Endothelial cell of umbilical vein (primary cell): ENCODE measurements at regions not wholly inside any gene's neighbourhood (a gene's known extent, or its start where the extent isn't known, plus 50 kb on each side); places are given as distances from the start of the nearest gene placed in this dataset.

Source experiments
- EZH2 ChIP-seq: IDR thresholded peaks from 2 replicates; pipeline ENCODE4 v1.6.1; 2012; ENCODE audit warnings: borderline replicate concordance, low read depth, mild to moderate bottlenecking, moderate library complexity, low read length, inconsistent platforms; ENCODE audit not compliant: severe bottlenecking
- FOS ChIP-seq: IDR thresholded peaks from 2 replicates; pipeline ENCODE4 v1.6.1; 2011; ENCODE audit warnings: mild to moderate bottlenecking, low read length, moderate library complexity, borderline replicate concordance; ENCODE audit not compliant: insufficient read depth
- GATA2 ChIP-seq: IDR thresholded peaks from 2 replicates; pipeline ENCODE4 v1.7.0; 2011; ENCODE audit warnings: low read depth, mild to moderate bottlenecking, moderate library complexity, mixed read lengths, low read length; ENCODE audit not compliant: insufficient read length, insufficient read depth
- POLR2A ChIP-seq: IDR thresholded peaks from 2 replicates; pipeline ENCODE4 v1.6.1; 2012; ENCODE audit warnings: low read depth, mild to moderate bottlenecking, control low read depth, low read length
- POLR2AphosphoS5 ChIP-seq: IDR thresholded peaks from 2 replicates; pipeline ENCODE4 v1.6.1; 2012; ENCODE audit warnings: low read depth, mild to moderate bottlenecking, control low read depth, low read length, moderate library complexity; ENCODE audit not compliant: insufficient read depth
- TF ChIP-seq, protein P1 (sequence below), 2 donors: IDR thresholded peaks; 1 replicate in 1 of 2; 2 replicates in 1 of 2; pipeline ENCODE4 v1.5.1; 2011; ENCODE audit warnings: low read length in 2 of 2, mild to moderate bottlenecking in 2 of 2, moderate library complexity in 2 of 2, control low read depth in 1 of 2, inconsistent platforms in 1 of 2, low read depth in 1 of 2; ENCODE audit not compliant: insufficient read depth in 1 of 2; ENCODE audit errors: extremely low read depth in 1 of 2
- TF ChIP-seq, protein P2 (sequence below): IDR thresholded peaks from 2 replicates; pipeline ENCODE4 v1.6.1; 2011; ENCODE audit not compliant: insufficient read depth, insufficient read length

DNA sequence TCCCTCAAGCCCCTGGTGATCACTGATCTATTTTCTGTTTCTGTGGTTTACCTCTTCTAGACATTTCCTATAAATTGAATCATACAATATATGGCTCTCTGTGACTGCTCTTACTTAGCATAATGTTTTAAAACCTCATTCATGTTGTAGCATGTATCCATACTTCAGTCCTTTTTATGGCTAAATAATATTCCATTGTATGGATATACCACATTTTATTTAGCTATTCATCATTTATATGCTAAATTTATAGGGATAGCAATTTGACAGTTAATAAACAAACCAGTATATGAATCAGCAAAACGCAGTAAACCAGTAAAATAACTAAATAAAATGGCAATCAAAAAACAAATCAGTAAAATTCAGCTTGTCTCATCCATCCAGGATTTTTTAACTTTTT is 286.1 kb upstream of the HNRNPA3 start:
- TF ChIP-seq, protein P1, sequence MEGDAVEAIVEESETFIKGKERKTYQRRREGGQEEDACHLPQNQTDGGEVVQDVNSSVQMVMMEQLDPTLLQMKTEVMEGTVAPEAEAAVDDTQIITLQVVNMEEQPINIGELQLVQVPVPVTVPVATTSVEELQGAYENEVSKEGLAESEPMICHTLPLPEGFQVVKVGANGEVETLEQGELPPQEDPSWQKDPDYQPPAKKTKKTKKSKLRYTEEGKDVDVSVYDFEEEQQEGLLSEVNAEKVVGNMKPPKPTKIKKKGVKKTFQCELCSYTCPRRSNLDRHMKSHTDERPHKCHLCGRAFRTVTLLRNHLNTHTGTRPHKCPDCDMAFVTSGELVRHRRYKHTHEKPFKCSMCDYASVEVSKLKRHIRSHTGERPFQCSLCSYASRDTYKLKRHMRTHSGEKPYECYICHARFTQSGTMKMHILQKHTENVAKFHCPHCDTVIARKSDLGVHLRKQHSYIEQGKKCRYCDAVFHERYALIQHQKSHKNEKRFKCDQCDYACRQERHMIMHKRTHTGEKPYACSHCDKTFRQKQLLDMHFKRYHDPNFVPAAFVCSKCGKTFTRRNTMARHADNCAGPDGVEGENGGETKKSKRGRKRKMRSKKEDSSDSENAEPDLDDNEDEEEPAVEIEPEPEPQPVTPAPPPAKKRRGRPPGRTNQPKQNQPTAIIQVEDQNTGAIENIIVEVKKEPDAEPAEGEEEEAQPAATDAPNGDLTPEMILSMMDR (IDR thresholded peaks at IDR 0.05; ENCODE audit: extremely low read depth in 1 of 2, insufficient read depth in 1 of 2, low read depth in 1 of 2, low read length in 2 of 2) = no peak
- TF ChIP-seq GATA2 (no peak), FOS (no peak), POLR2AphosphoS5 (no peak), POLR2A (no peak), EZH2 (no peak)
- TF ChIP-seq, protein P2, sequence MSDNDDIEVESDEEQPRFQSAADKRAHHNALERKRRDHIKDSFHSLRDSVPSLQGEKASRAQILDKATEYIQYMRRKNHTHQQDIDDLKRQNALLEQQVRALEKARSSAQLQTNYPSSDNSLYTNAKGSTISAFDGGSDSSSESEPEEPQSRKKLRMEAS = no peak
